NCI-H1694 (cell line): ENCODE measurements at regions not wholly inside any gene's neighbourhood (a gene's known extent, or its start where the extent isn't known, plus 50 kb on each side); places are given as distances from the start of the nearest gene placed in this dataset.

Experiments used
- DNase-seq: peaks from one replicate; lab custom pipeline; 2025; lab: John Stamatoyannopoulos, UW

DNA sequence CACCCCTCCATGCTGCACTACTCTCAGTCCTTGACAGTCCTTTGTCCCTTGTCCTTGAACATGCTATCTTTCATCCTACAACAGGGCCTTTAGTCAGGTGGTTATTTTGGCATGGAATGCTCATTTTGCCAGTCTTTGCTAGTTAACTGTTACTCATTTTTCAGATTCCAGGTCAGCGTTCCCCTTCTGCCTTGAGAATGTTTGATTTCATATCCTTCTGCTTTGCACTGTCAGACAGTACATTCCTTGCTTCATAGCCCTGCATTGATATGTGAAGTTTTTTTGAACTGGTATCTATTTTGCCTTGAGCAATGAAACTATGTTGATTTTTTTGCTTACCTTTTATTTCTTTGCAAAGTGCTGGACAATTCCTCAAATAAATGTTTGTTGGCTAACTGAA lies 638.2 kb upstream of the SEMA6A start:
- no peak for DNase-seq

DNA sequence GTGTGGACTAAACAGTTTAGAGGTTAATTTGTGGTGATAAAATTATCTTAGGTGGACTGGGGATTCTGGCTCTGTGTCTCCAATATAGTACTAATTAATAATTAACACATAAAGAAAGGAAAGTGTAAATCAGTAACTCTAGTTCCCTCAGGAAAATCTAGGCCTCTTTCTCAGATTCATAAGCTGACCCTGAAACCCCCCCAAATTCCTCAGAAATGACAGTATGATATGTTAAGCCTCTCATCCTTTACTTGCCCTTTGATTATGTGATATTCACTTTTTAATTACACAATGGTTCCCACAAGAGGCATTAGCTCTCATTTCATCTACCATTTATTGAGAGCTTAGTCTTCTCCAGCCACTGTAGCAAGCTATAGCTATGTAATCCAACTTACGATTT lies 636.2 kb upstream of the SEMA6A start:
- no peak for DNase-seq

DNA sequence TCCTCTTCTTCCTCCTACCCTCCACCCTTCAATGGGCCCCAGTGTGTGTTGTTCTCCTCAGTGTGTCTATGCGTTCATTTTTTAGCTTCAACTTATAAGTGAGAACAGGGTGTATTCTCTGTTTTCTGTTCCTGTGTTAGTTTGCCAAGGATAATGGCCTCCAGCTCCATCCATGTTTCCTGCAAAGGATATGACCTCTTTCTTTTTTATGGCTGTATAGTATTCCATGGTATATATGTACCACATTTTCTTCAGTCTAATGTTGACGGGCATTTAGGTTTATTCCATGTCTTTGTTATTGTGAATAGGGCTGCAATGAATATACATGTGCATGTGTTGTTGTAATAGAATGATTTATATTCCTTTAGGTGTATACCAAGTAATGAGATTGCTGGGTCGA lies 634.9 kb upstream of the SEMA6A start:
- DNase-seq, result no peak

DNA sequence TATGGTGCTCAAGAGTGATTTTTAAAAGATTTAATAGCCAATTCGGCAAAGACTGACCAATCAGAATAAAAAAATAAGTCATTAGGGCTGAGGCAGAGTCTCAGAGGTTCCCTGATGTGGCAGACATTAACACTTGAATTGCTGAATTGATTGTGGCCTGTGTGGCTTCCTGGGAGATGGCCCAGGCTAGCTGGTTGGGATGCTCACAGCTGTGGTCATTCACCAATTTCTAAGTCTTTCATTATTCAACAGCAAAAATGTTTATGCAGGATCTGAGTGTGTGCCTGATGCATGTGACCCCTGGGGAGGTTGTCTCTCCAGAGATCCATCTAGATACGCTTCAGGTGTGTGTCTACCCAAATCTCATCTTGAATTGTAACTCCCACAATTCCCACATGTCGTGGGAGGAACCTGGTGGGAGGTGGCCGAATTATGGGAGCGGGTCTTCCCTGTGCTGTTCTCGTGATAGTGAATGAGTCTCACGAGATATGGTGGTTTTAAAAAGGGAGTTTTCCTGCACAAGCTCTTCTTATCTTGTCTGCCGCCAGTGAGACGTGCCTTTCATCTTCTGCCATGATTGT lies 632.6 kb upstream of the SEMA6A start:
- DNase-seq, result no peak

DNA sequence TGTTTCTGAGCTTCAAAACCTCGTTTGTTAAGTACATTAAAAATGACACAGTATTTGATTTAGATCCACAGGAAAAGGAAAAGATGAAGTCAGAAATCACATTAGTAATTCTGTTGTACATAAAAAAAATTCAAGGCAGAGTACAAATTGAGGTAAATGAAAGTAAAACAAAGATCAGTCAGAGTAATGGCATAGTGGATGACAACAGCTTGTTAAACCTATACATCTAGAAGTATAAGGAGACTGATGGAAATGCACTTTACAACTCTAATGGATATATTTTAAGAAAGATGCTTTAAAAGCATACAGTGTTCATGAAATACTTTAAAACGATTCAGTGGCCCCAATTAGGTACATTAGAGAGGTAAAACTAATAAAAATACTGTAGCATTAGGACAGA lies 631.3 kb upstream of the SEMA6A start:
- no peak for DNase-seq

DNA sequence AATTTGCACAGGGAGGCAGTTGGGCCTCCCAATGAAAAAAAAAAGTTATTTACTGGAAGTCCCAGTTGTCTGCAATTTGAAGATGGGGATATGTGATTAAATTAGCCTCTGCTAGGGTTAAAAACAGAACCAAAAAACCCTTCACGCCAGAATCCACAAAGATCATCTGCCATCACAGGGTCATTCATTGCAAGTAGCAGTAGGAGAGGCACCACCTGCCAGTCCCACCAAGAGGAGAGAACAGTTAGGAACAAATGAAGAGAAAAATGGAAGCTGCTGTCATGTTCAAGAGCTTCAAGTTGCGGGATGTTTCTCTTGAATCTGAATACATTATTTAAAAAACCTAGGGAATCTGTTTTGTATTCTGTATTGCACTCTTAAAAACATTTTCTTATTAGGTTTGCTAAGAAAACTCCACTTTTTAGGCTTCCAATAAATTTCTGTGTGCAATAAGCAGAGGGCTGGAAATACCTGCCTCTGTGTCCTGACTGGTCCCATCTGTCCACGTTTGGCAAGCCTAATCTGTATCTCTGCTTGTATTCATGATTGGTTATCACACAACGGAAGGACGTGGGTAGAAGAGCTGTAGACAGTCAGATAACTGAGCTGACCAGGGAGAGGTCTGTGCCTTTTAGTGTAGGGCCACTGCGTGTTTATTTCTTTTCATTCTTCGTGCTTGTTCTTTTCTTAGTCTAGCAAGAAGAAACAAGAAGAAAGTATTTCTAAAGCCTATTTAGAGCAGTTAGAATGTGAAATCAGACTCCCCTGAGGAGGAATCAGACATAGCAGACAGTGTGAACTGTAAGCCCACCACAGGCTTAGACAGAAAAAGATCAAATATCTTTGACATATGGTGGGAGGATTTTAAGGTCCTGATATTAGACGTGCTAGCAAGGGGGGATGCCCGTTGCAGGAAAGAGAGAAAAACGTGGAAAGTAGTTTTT lies 630.6 kb upstream of the SEMA6A start:
- peak; percentile 56 for DNase-seq

DNA sequence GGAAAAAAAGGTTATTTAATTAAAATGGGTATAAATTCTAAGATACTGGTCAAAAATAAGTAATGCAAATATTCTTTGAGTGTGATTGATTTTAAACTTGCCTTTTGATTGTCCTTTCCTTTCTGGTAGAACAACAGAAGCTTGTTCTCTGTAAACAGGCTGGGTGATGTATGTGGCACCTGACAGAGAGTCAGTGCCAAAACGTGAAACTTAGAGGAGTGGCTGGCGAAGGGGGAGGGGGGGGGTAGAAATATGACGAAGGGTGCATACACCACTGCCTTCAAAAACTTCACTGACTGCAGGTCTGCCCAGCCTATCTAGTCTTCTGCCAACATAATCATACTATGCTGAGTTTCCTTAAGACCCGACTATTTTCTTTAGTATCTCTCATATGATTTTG lies 629.8 kb upstream of the SEMA6A start:
- DNase-seq, result no peak

DNA sequence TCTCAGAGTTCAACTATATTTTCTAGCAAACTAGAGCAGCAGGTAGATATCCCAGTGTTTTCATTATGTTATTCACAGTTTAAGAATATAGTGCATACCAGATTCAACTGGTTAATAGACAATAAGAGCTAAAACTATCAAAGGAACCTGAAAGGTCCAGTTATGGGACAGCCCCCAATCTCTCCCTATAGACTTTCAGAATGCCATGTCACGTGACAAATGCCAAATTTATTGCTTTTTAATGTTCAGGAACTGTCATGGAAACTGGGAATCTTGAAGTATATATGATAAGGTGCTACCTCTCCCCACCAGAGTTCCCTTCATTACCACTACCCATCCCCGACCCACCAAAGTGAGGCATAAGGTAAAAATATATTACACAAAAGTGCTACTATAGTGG lies 629.0 kb upstream of the SEMA6A start:
- DNase-seq, result no peak

DNA sequence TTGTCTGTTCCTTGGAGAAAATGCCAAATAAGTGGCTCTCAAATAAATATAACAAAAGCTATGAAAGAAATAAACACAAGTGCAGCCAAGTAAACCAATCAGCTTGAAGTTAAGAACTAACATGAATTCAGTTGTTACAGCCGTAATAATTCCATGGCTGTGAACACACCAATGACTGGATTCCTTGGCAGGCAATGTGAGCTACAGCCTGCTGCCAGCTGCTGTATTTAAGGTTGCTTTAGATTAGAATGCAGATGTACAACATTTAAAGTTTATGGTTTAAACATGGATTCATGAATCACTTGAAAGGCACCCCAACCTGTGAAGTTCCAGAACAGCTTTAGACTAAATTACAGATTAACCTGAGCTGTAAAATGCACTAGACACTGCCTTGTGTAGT lies 626.4 kb upstream of the SEMA6A start:
- DNase-seq, result peak; percentile 40

DNA sequence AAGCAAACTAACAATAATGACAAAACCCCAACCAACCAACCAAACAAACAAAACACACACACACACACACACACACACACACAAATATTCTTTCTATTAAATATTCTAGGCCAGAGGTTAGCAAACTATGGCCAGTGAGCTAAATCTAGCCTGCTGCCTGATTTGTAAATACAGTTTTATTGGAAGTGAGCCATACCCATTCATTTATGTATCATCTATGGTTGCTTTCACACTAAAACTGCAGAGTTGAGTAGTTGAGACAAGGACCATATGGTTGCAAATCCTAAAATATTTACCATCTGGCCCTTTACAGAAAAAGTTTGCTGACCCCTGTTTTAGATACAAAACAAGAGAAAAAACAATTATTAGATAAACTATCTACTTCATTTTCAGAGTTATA lies 620.5 kb upstream of the SEMA6A start:
- peak; percentile 71 for DNase-seq

DNA sequence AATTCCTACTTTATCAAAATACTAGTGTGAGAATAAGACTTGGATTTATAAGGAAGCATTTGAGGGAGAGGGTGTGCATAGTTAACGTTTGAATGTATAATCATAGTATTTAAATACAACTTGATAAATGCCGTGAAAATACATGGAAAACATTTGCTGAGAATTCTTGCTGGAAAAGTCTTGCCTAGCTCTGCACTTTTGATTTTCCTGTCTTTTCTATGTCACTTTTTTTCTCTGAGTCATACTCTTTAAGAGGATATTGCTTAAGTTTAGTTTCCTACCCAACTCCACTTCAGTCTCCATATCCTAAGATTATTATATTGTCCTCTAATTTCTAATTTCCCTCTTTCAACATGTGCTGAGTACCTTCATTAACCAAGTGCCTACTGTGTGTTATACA lies 616.6 kb upstream of the SEMA6A start:
- DNase-seq, result no peak

DNA sequence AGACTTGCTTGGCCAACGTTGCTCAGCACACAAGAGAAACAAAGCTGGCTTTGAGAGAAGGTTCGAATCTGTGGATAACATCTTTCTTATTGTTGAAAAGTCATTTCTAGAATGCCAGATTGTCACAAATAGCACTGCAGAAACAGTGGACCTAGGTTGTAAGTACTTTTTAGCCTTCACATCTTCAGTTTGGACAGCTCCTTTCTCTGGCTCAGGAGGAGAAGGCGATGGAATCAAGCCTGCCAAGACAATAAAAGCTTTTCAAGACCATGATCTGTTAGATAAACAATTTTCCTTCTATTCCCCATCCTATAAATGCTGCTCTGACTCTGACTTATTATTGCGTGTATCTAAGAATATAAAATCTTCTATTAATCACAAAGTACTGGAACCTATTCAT lies 615.2 kb upstream of the SEMA6A start:
- no peak for DNase-seq

DNA sequence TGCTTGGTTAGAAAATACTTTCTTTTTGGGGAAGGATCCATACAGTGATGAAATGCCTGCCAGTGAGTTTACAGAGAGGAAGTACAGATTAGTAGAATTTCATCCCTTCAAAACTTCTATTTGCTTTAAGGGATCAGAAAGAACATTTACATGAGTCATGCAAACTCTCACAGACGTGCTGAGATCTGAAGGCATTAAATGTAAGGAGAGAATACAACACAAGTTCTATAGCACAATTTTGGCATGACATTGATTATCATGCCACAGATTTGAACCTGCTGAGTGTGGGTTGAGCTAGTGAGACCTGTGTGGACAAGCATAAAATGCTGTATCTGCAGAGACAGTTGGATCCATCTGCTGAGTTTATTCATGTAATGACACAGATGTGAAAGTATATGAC lies 613.6 kb upstream of the SEMA6A start:
- no peak for DNase-seq

DNA sequence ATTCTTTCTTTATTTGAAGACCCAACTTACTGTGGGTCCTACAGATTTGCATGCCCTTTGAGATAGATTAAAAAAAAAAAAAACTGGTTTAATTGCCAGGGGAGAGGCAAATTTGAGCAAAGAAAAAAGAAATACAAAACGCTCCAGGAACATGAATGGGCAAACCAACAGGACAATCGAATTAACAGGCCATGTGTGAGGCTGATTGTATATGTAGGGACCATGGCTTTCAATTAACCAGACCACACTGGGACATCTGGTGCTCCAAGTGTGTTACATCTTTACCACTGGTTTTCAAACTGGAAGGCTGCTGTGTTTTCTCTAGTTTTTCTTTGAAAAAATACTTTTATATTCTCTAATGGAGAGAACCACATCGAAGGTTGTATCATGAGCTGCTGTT lies 612.1 kb upstream of the SEMA6A start:
- no peak for DNase-seq

DNA sequence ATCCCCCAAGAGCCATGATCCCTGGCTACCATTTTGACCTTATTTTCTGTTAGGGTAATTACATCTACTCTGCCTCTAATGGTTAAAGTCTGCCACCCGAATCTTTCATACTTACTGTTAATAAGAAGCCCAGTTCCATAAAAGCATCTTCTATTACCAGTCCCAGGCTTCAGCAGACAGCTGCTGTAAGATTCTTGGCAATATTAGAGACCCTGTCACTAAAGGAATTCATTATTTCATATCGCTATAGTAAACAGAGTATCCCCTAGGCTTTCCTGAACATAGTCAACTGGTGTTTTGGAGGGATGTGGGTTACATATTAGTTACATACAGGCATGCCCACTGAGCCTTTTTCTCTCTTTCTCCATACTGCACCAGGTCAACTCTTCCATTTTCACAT lies 608.7 kb upstream of the SEMA6A start:
- DNase-seq, result no peak

DNA sequence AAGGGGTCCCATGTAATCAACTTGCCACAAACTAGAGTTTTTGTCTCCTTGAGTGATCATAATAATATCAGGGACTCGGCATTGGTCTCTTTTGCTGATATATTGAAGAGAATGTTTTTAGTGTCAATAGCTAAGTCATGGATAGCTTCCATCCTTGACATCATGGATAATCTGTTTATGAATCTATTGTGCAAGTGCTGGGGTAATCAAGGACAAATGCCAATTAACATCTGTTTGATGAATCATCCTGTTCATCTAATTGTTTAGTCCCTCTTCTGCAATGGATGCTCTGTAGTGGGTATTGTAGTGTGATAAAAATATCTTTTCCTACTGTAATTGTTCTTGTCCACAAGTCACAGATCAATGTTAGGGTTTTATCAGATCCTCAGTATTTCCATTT lies 607.5 kb upstream of the SEMA6A start:
- no peak for DNase-seq

DNA sequence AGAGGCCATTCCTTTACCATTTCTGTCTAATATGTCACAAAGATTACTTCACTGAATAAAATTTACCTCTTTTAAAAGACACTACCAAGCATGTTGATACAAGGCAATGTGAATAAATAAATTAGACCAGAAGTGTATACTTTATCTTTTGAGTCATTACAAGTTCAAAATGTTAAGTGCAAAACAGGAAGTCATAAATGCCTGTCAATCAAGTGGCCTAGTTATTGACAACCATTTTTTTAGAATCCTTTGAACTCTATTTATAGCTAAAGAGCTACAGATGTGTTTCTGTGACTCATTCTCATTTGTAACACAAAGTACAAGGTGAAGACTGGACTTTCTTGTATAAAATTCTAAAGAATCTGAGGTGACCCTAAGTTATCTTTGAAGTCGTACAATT lies 602.7 kb upstream of the SEMA6A start:
- no peak for DNase-seq

DNA sequence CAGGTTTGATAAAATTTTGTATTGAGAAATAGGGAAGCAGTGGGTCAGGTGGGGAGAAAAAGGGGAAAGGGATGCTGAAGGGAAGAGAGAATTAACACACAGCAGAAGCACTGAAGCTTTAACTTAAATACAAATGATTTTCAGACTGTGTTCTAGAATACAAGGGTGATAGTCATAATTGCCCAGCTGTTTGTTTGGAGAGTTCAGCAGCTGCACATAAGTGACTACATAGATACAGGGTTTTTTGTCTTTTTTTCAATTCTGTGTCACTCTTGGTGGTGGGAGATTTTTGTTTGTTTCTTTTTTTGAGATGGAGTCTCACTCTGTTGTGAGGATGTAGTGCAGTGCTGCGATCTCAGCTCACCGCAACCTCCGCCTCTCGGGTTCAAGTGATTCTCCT lies 590.4 kb upstream of the SEMA6A start:
- DNase-seq, result no peak

DNA sequence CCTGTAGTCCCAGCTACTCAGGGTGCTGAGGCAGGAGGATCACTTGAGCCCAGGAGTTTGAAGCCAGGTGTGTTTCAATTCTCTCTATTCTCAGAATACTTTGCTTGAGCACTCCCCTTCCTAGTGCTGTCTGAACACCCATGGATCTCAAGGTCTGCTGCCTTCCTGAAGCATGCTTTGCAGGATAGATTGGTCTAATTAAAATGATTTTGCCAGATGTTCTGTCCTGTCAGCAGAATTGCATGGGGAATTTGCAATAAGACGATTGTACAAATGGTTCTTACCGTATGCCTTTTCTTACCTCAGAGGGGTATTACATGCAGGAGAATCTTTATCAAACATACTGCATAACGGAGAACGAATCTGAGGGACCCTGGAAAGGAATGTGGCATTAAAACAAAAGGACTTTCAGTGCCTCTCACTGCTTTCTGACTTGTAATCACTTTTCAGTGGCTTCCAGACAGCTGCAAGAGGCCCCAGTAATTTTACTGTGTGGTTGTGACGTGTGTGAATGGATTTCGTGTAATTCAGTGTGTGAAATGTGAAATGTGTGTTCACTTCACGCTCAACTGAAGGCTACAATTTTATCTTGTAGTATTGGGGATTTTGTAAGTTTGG lies 587.2 kb upstream of the SEMA6A start:
- DNase-seq, result no peak

DNA sequence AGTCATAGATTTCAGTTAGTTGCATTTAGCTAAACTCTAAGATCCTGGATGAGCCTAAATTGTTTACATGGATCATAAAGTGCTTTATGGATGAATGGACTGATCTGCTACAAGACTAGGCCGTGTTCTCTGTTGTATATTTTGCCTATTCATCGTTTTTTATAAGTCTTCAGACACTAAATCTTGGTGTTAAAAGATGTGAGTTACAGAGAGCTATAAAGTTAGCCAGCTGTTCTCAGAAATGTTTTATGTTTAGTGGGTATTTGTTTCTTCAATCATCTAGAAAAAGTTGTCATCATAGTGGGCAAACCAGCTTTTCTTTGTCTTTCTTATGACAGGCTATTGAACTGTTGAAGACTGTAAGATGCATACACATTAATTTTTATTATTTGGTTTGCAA lies 585.8 kb upstream of the SEMA6A start:
- DNase-seq, result no peak

DNA sequence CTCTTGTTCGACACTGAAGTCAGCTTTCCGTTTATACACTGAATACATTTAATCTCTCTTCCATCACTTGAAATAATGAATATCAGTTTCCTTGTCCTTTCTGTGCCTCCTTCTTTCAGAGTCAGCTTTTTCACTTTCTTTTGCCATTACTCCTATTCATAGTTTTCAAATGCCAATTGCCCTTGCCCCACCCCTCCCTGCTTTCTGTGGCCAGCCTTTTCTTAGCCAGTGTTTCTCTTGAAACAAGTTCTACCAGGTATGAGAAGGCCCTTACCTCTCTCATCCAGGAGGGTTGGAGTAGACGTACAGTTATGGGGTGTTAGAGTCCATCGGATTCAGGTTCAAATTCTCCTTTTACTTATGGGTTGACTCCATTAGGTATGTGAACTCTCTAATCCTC lies 574.7 kb upstream of the SEMA6A start:
- no peak for DNase-seq

DNA sequence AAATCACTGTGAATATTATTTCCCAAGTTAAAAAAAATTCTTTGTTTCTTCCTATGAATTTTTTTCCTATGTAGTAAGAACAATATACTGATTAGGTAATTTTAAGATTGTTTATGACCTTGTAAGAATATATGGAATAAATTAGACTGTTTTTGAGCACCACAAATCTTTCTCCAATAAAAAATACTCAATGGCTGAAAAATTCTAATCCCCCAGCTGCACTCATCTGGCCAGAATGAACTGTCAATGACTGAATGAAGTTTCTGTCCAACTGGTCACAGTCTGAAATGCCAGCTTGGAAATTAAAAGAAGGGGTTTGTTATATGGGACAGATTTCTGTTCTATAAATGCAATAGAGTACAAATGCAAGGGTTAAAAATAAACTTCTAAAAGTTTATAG lies 569.5 kb upstream of the SEMA6A start:
- DNase-seq, result no peak

DNA sequence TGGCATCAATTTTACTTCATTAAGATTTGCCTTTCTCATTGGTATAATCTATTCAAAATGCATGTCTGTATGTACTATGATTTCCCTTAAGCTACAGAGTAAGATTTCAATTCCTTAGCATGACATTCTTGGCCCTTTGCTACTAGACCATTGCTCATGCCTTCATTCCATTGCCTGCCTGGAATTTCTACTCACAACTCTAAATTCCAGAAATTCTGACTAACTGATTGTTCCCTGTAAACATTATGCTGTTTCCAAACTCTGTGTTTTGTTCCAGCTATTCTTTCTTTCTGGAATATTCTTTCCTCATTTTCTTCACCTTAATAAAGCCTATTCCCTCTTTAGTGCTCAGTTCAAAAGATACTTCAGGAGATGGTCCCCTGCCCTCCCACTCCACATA lies 568.8 kb upstream of the SEMA6A start:
- DNase-seq, result no peak
